K562 (cell line): ENCODE measurements at regions not wholly inside any gene's neighbourhood (a gene's known extent, or its start where the extent isn't known, plus 50 kb on each side); places are given as distances from the start of the nearest gene placed in this dataset.

Experiments used
- EHMT2 ChIP-seq: fragments of 450-650 bp; IDR thresholded peaks from 2 replicates; pipeline ENCODE4 v1.6.1; 2018; ENCODE audit warnings: antibody characterized with exemption
- JUND ChIP-seq, 2 experiments: IDR thresholded peaks; 2 replicates in 1 of 2; 3 replicates in 1 of 2; pipeline ENCODE4 v1.6.1; 2011; ENCODE audit warnings: borderline replicate concordance in 2 of 2, low read depth in 2 of 2, low read length in 2 of 2, improper control_type of control experiment in 1 of 2, missing biosample characterization in 1 of 2, missing genetic modification characterization in 1 of 2, missing genetic modification reagents in 1 of 2
- TF ChIP-seq, protein P1 (sequence below), 3 experiments: fragments of 200-800 bp in 1 of 3; sonication (Bioruptor generic) in 1 of 3; sonication (generic) in 1 of 3; formaldehyde crosslinking in 1 of 3; IDR thresholded peaks; 2 replicates each; pipeline versions ENCODE4 v1.6.1 to v1.8.0; 2016 to 2022; ENCODE audit warnings: mild to moderate bottlenecking in 2 of 3, missing compliant biosample characterization in 2 of 3, missing genetic modification characterization in 2 of 3, missing genetic modification reagents in 1 of 3
- TF ChIP-seq, protein P2 (sequence below): fragments of 450-650 bp; formaldehyde crosslinking; IDR thresholded peaks from 2 replicates; pipeline ENCODE4 v1.4.0; 2020; ENCODE audit warnings: mild to moderate bottlenecking, moderate library complexity
- TF ChIP-seq, protein P3 (sequence below): fragments of 450-650 bp; IDR thresholded peaks from 2 replicates; pipeline ENCODE4 v1.6.1; 2016; ENCODE audit warnings: low read depth

DNA sequence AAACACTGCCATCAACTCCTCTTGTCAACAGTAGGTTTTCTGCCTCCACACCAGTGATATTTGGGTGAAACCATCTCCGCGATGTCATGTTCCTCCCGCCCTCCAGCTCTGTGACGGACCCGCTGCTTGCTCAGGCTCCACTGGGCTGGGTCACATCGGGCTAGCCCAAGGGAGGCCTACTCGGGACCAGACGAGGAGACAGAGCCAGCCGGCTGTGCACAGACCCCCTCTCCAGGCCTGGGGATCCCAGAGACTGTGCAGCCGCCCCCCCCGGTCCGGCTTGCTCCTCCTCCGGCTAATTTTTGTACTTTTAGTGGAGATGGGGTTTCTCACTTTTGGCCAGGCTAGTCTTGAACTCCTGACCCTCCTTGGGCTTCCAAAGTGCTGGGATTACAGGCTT is 202.4 kb upstream of the PRDM9 start (continued):
- TF ChIP-seq, protein P1, sequence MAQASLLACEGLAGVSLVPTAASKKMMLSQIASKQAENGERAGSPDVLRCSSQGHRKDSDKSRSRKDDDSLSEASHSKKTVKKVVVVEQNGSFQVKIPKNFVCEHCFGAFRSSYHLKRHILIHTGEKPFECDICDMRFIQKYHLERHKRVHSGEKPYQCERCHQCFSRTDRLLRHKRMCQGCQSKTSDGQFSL (CRISPR knock-in tag; IDR thresholded peaks at IDR 0.05), result no peak
- TF ChIP-seq, protein P1 (tag; IDR thresholded peaks at IDR 0.05), result no peak
- TF ChIP-seq EHMT2, result no peak
- TF ChIP-seq, protein P2, sequence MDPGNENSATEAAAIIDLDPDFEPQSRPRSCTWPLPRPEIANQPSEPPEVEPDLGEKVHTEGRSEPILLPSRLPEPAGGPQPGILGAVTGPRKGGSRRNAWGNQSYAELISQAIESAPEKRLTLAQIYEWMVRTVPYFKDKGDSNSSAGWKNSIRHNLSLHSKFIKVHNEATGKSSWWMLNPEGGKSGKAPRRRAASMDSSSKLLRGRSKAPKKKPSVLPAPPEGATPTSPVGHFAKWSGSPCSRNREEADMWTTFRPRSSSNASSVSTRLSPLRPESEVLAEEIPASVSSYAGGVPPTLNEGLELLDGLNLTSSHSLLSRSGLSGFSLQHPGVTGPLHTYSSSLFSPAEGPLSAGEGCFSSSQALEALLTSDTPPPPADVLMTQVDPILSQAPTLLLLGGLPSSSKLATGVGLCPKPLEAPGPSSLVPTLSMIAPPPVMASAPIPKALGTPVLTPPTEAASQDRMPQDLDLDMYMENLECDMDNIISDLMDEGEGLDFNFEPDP (CRISPR knock-in tag), result no peak
- no peak for TF ChIP-seq JUND (IDR thresholded peaks at IDR 0.05; ENCODE audit: borderline replicate concordance, low read depth, low read length)
- TF ChIP-seq JUND (tag; IDR thresholded peaks at IDR 0.05; ENCODE audit: borderline replicate concordance, low read depth, low read length), result no peak
- TF ChIP-seq, protein P3, sequence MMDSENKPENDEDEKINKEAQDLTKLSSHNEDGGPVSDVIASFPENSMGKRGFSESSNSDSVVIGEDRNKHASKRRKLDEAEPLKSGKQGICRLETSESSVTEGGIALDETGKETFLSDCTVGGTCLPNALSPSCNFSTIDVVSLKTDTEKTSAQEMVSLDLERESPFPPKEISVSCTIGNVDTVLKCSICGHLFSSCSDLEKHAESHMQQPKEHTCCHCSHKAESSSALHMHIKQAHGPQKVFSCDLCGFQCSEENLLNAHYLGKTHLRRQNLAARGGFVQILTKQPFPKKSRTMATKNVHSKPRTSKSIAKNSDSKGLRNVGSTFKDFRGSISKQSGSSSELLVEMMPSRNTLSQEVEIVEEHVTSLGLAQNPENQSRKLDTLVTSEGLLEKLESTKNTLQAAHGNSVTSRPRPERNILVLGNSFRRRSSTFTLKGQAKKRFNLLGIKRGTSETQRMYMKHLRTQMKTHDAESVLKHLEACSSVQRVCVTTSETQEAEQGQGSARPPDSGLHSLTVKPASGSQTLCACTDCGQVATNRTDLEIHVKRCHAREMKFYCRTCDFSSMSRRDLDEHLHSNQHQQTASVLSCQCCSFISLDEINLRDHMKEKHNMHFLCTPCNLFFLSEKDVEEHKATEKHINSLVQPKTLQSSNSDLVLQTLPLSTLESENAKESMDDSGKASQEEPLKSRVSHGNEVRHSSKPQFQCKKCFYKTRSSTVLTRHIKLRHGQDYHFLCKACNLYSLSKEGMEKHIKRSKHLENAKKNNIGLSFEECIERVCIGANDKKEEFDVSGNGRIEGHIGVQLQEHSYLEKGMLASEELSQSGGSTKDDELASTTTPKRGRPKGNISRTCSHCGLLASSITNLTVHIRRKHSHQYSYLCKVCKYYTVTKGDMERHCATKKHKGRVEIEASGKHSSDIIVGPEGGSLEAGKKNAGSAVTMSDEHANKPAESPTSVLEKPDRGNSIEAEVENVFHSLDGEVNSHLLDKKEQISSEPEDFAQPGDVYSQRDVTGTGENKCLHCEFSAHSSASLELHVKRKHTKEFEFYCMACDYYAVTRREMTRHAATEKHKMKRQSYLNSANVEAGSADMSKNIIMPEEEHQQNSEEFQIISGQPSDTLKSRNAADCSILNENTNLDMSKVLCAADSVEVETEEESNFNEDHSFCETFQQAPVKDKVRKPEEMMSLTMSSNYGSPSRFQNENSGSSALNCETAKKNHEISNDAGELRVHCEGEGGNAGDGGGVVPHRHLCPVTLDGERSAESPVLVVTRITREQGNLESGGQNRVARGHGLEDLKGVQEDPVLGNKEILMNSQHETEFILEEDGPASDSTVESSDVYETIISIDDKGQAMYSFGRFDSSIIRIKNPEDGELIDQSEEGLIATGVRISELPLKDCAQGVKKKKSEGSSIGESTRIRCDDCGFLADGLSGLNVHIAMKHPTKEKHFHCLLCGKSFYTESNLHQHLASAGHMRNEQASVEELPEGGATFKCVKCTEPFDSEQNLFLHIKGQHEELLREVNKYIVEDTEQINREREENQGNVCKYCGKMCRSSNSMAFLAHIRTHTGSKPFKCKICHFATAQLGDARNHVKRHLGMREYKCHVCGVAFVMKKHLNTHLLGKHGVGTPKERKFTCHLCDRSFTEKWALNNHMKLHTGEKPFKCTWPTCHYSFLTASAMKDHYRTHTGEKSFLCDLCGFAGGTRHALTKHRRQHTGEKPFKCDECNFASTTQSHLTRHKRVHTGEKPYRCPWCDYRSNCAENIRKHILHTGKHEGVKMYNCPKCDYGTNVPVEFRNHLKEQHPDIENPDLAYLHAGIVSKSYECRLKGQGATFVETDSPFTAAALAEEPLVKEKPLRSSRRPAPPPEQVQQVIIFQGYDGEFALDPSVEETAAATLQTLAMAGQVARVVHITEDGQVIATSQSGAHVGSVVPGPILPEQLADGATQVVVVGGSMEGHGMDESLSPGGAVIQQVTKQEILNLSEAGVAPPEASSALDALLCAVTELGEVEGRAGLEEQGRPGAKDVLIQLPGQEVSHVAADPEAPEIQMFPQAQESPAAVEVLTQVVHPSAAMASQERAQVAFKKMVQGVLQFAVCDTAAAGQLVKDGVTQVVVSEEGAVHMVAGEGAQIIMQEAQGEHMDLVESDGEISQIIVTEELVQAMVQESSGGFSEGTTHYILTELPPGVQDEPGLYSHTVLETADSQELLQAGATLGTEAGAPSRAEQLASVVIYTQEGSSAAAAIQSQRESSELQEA, result no peak
